ENCODE measurements at regions not wholly inside any gene's neighbourhood (a gene's known extent, or its start where the extent isn't known, plus 50 kb on each side); places are given as distances from the start of the nearest gene placed in this dataset.

DNA sequence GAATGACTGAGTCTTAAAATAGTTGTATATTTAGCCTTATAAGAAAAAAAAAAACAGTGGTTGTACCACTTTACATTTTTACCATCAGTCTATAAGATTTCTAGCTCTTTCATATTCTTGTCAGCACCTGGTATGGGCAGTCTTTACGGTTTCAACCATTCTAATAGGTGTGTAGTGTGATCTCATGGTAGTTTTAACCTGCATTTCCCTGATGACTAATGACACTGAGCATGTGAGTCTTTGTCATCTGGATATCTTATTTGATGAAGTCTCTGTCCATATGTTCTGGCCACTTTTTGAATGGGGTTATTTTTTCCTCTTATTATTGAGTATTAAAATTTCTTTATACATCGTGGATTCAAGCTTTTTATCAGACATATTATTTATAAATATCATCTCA lies 365.3 kb upstream of the IGFBP3 start:
- WGBS, 2 donors, result 77 to 84% methylated on average over 2 of the region's 2 CpGs
- no peak for TF ChIP-seq CTCF (IDR thresholded peaks at IDR 0.05)
- no peak for TF ChIP-seq POLR2A (IDR thresholded peaks at IDR 0.05)
- no peak for DNase-seq (ENCODE audit: low spot score in 2 of 2)
- intact Hi-C loops (cut with DNase I; ENCODE audit: low total_unique reads), result no loop called here
- H3K4me3 ChIP-seq (ENCODE audit: low read depth, poor library complexity, severe bottlenecking), result no peak overlapping the region

- intact Hi-C loops (cut with DNase I; ENCODE audit: low total_unique reads), result no loop called here
- no peak for DNase-seq (ENCODE audit: low spot score in 2 of 2)
- WGBS, 2 donors, result 30 to 48% methylated on average over 1 of the region's 1 CpG
- TF ChIP-seq POLR2A (IDR thresholded peaks at IDR 0.05), result no peak
- no peak for TF ChIP-seq CTCF (IDR thresholded peaks at IDR 0.05)
- no peak overlapping the region for H3K4me3 ChIP-seq (ENCODE audit: low read depth, poor library complexity, severe bottlenecking)
Observed at GRCh38 chr7:46285878-46286277, 364.8 kb upstream of the IGFBP3 start.

DNA sequence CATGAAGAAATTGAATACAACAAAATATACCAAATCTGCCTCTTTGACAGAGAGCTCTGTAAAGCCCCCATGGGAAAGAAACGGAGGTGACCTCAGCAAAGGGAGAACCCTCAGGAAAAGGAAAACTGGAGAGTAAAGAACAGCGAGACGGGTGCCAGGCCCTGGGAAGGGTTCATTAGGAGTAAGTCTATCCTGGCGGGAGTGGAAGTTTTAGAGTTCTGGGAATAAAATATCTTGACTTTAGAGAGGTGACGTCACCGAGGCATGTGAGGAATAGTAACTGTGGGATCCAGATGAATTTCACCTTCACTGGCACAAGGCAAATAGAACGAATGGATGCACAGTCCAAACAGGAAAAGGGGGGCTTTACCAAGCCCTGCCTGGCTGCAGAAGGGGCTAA lies 362.8 kb upstream of the IGFBP3 start:
- intact Hi-C loops (cut with DNase I; ENCODE audit: low total_unique reads), result no loop called here
- WGBS, 2 donors, result 79 to 87% methylated on average over 7 of the region's 7 CpGs
- TF ChIP-seq POLR2A (IDR thresholded peaks at IDR 0.05) (no peak), CTCF (IDR thresholded peaks at IDR 0.05) (no peak)
- H3K4me3 ChIP-seq (ENCODE audit: low read depth, poor library complexity, severe bottlenecking), result no peak overlapping the region
- no peak for DNase-seq (ENCODE audit: low spot score in 2 of 2)

DNA sequence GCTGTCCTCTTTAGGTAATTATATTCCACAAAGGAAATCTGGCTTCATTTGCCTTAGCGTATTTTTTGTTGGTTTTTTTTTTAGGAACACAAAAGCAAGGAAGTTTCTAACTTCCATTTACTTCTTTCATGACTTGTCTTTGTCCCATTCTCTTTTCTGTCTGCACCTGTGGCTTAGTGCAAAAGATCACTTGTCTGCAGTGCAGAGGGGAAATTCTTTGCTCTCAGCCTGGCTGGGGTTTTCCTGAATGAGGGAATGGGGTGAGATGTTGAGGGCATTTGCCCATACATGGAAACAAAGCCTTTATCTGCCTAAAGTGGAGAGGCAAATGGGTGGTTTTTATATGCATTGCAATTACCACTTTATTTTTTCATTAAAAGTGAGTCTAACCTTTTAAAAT lies 361.1 kb upstream of the IGFBP3 start:
- no peak for DNase-seq (ENCODE audit: low spot score in 2 of 2)
- intact Hi-C loops (cut with DNase I; ENCODE audit: low total_unique reads), result no loop called here
- TF ChIP-seq CTCF (IDR thresholded peaks at IDR 0.05) (no peak), POLR2A (IDR thresholded peaks at IDR 0.05) (no peak)
- WGBS, 2 donors, result 63 to 68% methylated on average over 1 of the region's 1 CpG
- no peak overlapping the region for H3K4me3 ChIP-seq (ENCODE audit: low read depth, poor library complexity, severe bottlenecking)

GRCh38 chr7:46281071-46281470 lies 360.0 kb upstream of the IGFBP3 start:
- DNase-seq (ENCODE audit: low spot score in 2 of 2), result no peak
- 61 to 76% methylated on average over 2 of the region's 2 CpGs for WGBS, 2 donors
- H3K4me3 ChIP-seq (ENCODE audit: low read depth, poor library complexity, severe bottlenecking), result no peak overlapping the region
- TF ChIP-seq CTCF (IDR thresholded peaks at IDR 0.05), result no peak
- TF ChIP-seq POLR2A (IDR thresholded peaks at IDR 0.05), result no peak
- intact Hi-C loops (cut with DNase I; ENCODE audit: low total_unique reads), result no loop called here

DNA sequence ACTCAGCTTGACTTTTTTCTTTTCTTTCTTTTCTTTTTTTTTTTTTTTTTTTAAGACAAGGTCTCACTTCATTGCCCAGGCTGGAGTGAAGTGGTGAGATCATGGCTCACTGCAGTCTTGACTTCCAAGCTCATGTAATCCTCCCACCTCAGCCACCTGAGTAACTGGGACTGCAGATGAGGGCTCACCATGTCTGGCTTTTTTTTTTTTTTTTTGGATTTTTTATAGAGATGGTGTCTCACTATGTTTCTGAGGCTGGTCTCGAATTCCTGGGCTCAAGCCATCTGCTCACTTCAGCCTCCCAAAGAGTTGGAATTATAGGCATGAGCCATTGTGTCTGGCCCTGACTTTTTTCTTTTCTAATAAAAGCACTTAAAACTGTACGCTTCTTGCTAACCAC lies 358.2 kb upstream of the IGFBP3 start:
- TF ChIP-seq POLR2A (IDR thresholded peaks at IDR 0.05), result no peak
- TF ChIP-seq CTCF (IDR thresholded peaks at IDR 0.05), result no peak
- H3K4me3 ChIP-seq (ENCODE audit: low read depth, poor library complexity, severe bottlenecking), result no peak overlapping the region
- intact Hi-C loops (cut with DNase I; ENCODE audit: low total_unique reads), result no loop called here
- WGBS, 2 donors, result 87 to 94% methylated on average over 2 of the region's 2 CpGs
- DNase-seq (ENCODE audit: low spot score in 2 of 2), result no peak
